ENCODE measurements at regions not wholly inside any gene's neighbourhood (a gene's known extent, or its start where the extent isn't known, plus 50 kb on each side); places are given as distances from the start of the nearest gene placed in this dataset.

DNA sequence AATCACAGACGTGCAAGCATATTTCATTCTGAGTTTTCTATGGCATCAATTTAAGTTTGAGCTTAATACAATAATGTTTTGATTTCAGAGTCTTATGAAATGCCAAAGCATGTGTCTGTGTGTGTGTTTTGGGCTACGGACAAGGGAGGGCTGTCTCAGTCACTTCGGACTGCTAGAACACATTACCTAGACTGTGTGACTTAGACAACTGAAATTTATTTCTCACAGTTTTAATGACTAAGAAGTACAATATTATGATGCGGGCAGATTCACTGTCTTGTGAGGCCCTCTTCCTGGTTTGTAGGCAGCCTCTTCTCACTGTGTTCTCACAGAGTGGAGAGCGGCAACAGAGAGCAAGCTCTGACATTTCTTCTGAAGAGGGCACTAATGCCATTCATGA lies 1202.0 kb downstream of the EFNB2 start:
- TF ChIP-seq, protein P1, sequence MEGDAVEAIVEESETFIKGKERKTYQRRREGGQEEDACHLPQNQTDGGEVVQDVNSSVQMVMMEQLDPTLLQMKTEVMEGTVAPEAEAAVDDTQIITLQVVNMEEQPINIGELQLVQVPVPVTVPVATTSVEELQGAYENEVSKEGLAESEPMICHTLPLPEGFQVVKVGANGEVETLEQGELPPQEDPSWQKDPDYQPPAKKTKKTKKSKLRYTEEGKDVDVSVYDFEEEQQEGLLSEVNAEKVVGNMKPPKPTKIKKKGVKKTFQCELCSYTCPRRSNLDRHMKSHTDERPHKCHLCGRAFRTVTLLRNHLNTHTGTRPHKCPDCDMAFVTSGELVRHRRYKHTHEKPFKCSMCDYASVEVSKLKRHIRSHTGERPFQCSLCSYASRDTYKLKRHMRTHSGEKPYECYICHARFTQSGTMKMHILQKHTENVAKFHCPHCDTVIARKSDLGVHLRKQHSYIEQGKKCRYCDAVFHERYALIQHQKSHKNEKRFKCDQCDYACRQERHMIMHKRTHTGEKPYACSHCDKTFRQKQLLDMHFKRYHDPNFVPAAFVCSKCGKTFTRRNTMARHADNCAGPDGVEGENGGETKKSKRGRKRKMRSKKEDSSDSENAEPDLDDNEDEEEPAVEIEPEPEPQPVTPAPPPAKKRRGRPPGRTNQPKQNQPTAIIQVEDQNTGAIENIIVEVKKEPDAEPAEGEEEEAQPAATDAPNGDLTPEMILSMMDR (IDR thresholded peaks at IDR 0.05; ENCODE audit: poor library complexity): no peak
- TF ChIP-seq EZH2 (IDR thresholded peaks at IDR 0.05; ENCODE audit: borderline replicate concordance): no peak

Data from hepatocyte (in vitro differentiated cells).